ENCODE measurements at regions not wholly inside any gene's neighbourhood (a gene's known extent, or its start where the extent isn't known, plus 50 kb on each side); places are given as distances from the start of the nearest gene placed in this dataset.
"Not testable (repeated sequence)": the region's sequence is repeated elsewhere in the genome, so short reads cannot be mapped to it uniquely, and the experiment has no call there.

- no peak for DNase-seq (ENCODE audit: low read depth, low spot score)
These were observed 84.1 kb upstream of the SIRPA start for GRCh38 chr20:1810926-1811620.

GRCh38 chr20:1810572-1810925 lies 84.7 kb upstream of the SIRPA start:
- no peak for DNase-seq (ENCODE audit: low read depth, low spot score)

- no peak for DNase-seq (ENCODE audit: low read depth, low spot score)
These were observed 85.3 kb upstream of the SIRPA start for GRCh38 chr20:1809611-1810510.

GRCh38 chr20:1809131-1809572 lies 86.1 kb upstream of the SIRPA start:
- no peak for DNase-seq (ENCODE audit: low read depth, low spot score)

GRCh38 chr20:1808101-1808500 lies 87.1 kb upstream of the SIRPA start:
- DNase-seq (ENCODE audit: low read depth, low spot score) = no peak

- DNase-seq (ENCODE audit: low read depth, low spot score) = no peak
These were observed 87.8 kb upstream of the SIRPA start for GRCh38 chr20:1807394-1807793.

GRCh38 chr20:1806456-1806855 lies 88.8 kb upstream of the SIRPA start:
- no peak for DNase-seq (ENCODE audit: low read depth, low spot score)

GRCh38 chr20:1805816-1806215 lies 89.4 kb upstream of the SIRPA start:
- no peak for DNase-seq (ENCODE audit: low read depth, low spot score)

- DNase-seq (ENCODE audit: low read depth, low spot score) = no peak
These were observed 90.0 kb upstream of the SIRPA start for GRCh38 chr20:1805161-1805581.

GRCh38 chr20:1804554-1804956 lies 90.7 kb upstream of the SIRPA start:
- DNase-seq (ENCODE audit: low read depth, low spot score) = no peak

GRCh38 chr20:1803932-1804501 lies 91.2 kb upstream of the SIRPA start:
- no peak for DNase-seq (ENCODE audit: low read depth, low spot score)

- DNase-seq (ENCODE audit: low read depth, low spot score) = no peak
These were observed 91.9 kb upstream of the SIRPA start for GRCh38 chr20:1803061-1803931.

GRCh38 chr20:1802385-1803060 lies 92.7 kb upstream of the SIRPA start:
- DNase-seq (ENCODE audit: low read depth, low spot score) = no peak

- DNase-seq (ENCODE audit: low read depth, low spot score) = no peak
These were observed 93.3 kb upstream of the SIRPA start for GRCh38 chr20:1801929-1802306.

- DNase-seq (ENCODE audit: low read depth, low spot score) = no peak
These were observed 93.8 kb upstream of the SIRPA start for GRCh38 chr20:1801225-1801928.

- no peak for DNase-seq (ENCODE audit: low read depth, low spot score)
These were observed 94.4 kb upstream of the SIRPA start for GRCh38 chr20:1800777-1801176.

GRCh38 chr20:1800180-1800579 lies 95.0 kb upstream of the SIRPA start:
- no peak for DNase-seq (ENCODE audit: low read depth, low spot score)

GRCh38 chr20:1799746-1800145 lies 95.5 kb upstream of the SIRPA start:
- not testable (repeated sequence) for DNase-seq (ENCODE audit: low read depth, low spot score)

GRCh38 chr20:1798982-1799381 lies 96.2 kb upstream of the SIRPA start:
- no peak for DNase-seq (ENCODE audit: low read depth, low spot score)

GRCh38 chr20:1793821-1794220 lies 101.4 kb upstream of the SIRPA start:
- DNase-seq (ENCODE audit: low read depth, low spot score) = no peak

Measured in iPS DF 19.7 (cell line).